ENCODE measurements at regions not wholly inside any gene's neighbourhood (a gene's known extent, or its start where the extent isn't known, plus 50 kb on each side); places are given as distances from the start of the nearest gene placed in this dataset.

DNA sequence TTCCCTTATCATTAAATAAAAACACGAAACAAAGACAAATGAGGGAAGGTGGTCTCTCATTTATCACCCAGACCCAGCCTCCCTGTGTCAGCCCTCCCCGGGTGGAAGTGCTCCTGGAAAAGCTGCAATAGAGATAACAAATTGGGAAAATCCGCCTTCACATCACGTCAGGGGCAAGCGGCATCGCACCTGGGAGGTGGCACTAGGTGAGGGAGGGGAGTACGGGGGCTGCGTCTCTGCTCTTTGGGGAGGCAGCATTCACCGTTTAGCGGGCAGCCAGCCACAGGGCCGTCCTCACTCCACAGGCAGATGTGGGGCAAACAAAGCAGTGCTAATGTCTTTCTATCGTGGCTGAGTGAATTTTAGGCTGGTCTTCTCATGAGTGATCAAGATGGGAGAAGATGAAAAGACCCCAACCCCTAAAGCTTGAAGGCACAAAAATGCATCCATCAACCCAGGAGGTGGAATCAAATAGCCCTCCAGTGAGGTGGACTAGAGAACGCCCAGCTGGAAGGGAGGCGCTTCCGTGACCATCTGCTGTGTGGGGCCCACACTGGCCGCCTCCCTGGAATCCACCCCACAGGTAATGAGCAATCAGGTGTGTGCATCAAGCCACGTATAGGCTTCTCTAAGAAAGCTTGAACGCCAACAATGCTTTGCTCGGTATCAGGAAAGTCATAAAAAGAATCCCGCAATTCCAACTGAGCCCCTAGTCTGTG is 629.5 kb downstream of the BRD1 start:
- TF ChIP-seq, protein P1, sequence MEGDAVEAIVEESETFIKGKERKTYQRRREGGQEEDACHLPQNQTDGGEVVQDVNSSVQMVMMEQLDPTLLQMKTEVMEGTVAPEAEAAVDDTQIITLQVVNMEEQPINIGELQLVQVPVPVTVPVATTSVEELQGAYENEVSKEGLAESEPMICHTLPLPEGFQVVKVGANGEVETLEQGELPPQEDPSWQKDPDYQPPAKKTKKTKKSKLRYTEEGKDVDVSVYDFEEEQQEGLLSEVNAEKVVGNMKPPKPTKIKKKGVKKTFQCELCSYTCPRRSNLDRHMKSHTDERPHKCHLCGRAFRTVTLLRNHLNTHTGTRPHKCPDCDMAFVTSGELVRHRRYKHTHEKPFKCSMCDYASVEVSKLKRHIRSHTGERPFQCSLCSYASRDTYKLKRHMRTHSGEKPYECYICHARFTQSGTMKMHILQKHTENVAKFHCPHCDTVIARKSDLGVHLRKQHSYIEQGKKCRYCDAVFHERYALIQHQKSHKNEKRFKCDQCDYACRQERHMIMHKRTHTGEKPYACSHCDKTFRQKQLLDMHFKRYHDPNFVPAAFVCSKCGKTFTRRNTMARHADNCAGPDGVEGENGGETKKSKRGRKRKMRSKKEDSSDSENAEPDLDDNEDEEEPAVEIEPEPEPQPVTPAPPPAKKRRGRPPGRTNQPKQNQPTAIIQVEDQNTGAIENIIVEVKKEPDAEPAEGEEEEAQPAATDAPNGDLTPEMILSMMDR (conservative IDR thresholded peaks at IDR 0.05; ENCODE audit: low read depth in 2 of 2) = no peak
- TF ChIP-seq EZH2 (IDR thresholded peaks at IDR 0.05; ENCODE audit: low read depth, unreplicated experiment) = no peak
- TF ChIP-seq CREB1 (CRISPR knock-in tag; IDR thresholded peaks at IDR 0.05; ENCODE audit: low read depth) = no peak
- no peak for TF ChIP-seq POLR2AphosphoS5 (IDR thresholded peaks at IDR 0.05; ENCODE audit: low read depth)

Measured in GM23338 (cell line).